Activated CD4-positive, alpha-beta T cell treated with anti-CD3 and anti-CD28 coated beads, Interleukin-2, amount 50 U/mL, for 1 hour (primary cell): ENCODE measurements at regions not wholly inside any gene's neighbourhood (a gene's known extent, or its start where the extent isn't known, plus 50 kb on each side); places are given as distances from the start of the nearest gene placed in this dataset.

Experiments used
- DNase-seq: peaks from one replicate; pipeline ENCODE4 v3.0.0-alpha.2; 2020

DNA sequence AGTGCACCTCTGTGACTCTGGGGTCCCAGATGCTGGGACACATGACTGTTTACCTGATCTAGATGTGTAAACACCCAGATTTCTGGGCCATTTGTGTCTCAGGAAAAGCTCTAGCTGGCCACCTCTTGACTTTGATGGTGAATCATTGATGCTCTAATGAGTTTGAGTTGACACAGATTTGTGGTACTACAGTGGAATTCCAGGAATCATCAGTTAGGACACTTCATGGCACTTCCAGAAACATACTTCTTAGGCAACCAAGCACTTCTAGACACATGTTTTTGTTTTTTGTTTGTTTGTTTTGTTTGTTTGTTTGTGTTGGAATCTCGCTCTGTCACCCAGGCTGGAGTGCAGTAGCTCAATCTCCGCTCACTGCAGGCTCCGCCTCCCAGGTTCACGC, 302.2 kb upstream of the ZMIZ1 start:
- DNase-seq: no peak

DNA sequence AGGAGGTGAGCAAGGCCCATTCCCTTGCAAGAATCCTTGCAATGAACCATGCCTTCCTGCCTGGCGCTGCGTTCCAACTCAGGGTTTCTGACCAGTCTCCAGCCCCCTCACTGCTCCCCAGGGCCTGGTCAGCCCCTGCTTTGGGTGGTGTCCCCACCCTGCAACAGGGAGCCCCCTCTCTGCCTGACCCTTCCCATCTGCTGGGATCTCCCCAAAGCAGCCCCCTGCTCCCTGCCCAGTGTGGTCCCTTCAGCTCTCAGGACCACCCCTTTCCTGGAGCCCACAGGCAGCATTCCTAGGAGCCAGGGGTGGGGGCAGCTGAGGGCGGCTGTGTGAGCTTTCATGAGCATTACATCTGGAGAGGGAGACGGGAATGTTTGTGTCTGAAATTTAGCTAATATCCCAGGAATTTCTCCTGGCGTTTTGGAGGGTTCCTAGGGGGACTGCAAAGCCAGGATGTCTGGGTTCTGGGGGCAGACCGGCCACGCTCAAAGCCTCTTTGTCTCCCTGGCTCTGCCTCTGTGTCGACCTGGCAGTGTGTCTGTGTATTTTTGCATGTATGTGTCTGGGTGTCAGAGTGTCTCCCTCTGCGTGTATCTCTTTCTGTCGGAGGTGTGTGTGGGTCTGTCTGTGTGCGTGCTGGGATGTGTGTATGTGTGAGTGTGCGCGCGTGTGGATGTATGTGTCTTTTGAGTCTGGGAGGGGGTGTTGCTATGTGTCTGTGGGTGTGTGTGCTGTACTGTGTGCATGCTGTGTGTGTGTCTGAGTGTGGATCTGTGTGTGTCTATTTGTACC, 300.5 kb upstream of the ZMIZ1 start:
- DNase-seq: no peak

DNA sequence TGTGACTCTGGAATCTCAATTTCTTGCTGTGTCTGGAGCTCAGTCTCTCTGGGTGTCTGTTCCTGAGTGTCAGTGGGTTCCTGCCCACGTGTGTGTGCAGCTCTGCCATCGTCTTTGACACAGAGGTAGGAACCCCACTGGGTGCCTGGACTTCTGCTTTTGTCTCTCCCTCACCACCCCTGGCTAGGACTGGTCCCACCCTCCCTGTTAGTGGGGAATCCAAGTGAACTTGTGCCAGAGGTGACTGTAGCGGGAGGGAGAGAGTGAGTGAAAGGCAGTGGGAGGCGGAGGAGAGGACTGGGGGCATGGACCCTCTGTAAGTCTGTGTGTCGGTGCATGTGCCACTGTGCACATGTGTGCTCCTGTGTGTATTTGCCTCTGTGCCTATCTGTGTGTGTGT, 299.9 kb upstream of the ZMIZ1 start:
- no peak for DNase-seq

DNA sequence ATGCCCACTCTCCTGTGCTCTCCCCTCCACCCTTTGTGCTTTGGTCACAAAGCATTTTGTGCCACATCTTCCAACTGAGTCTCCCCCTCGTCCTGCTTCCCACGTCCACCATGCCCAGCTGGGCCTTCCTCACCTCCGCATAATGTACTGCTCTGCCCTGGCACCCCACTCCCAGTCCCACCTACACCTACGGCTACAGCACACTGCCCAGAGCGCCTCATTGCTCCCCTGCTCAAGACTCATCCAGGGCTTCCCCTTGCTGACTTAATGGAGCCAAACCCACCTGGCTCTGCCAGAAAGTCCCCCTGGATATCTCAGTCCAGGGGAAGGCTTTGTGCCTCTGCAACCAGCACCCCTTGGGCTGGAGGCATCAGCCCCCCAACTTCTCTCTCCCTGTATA, 299.2 kb upstream of the ZMIZ1 start:
- no peak for DNase-seq

DNA sequence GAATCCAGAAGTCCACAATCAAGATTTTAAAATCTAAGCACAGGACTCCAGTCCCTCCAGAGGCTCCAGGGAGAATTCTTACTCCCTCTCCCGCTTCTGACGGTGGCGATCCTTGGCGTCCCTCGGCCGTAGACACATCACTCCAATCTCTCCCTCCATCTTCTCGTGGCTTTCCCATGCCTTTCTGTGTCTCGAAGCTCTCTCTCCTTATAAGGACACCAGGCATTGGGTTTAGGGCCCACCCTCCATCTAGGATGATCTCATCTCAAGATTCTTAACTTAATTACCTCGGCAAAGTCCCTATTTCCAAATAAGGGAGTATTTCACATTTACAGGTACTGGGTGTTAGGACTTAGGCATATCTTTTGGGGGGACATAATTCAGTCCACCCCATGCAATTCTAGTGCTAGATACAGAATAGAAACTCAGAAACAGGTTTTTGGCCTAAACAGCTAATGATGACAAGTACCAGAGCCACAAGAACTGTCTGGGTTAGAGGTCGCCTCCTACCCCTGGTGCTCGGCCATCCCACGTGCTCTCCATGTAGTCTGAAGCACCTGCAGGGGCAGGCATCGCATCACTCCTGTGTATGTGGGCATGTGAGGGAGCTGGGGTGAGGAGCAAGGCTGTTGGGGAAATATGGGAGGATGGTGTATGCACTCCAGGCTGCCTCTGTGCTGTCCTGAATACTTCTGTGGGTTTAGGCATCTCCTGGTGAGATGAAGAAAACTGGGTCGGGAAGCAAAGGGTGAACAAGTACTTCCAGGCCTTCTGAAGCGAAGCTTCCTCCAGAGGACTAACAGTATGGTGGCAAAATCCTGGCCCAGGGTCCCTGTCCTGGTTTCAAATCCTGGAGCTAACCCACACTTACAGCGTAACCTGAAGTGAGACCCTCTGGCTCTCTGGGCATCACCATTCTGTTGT, 298.3 kb upstream of the ZMIZ1 start:
- DNase-seq: no peak

DNA sequence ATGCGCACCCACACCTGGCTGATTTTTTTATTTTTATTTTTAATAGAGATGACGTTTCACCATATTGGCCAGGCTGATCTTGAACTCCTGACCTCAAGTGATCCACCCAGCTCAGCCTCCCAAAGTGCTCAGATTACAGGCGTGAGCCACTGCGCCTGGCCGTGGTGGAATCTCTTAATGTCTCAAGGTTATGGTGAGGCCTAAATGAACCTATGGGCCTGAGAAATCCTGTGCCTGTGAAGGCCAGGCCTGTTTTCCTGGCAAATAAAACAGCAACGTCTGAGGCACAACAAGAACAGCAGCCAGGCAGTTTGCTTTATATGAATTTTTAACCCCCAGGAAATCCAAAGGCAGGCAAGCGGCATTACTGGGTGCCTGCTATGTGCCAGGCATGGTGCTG, 297.5 kb upstream of the ZMIZ1 start:
- DNase-seq: no peak

DNA sequence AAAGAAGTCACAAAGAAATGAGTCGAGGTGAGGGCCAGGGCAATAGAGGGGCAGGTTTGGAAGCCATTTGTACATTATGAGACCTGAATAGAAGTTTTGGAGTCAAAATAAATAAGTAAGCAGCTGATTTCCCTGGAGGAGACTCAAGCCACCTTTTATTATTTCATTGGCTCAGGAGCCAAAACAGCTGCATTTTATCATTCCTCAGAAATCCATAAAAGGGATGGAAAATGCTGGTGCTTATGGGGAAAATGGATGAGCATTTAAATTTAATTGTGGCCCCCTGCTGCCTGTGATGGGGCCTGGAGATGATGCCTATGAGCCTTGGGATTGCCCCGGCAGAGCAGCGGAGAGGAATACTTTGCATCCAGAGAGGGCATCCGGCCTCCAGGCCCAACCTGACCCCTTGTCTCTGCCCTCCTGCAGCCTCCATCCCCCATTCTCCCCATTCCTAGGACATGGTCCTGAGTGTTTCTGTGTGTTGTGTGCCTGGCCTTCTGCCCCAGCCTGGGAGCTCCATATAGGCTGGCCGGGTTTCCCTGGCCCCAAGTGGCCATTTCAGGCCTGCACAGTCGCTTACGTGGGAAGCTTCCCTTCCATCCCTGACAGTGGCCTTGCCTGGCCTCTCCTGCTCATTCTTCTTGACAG, 296.8 kb upstream of the ZMIZ1 start:
- DNase-seq: no peak

DNA sequence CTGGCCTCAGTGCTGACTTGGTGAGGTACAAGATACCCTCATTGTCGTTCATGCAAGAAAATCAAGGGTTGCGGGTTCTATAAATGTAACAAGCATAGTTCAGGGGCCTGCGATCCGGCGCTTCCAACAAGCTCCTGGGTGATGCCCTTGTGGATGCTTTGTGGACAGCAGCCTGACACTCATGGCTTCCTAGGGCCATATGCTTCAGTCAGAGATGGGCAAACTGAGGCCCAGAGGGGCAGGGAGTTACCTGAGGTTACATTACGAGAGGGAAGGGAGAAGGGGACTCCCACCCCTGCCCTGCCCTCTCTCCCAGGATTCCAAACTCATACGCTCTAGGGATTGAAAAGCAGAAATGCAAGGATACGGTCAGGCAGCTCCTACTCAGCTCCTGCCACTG, 296.3 kb upstream of the ZMIZ1 start:
- DNase-seq: no peak

DNA sequence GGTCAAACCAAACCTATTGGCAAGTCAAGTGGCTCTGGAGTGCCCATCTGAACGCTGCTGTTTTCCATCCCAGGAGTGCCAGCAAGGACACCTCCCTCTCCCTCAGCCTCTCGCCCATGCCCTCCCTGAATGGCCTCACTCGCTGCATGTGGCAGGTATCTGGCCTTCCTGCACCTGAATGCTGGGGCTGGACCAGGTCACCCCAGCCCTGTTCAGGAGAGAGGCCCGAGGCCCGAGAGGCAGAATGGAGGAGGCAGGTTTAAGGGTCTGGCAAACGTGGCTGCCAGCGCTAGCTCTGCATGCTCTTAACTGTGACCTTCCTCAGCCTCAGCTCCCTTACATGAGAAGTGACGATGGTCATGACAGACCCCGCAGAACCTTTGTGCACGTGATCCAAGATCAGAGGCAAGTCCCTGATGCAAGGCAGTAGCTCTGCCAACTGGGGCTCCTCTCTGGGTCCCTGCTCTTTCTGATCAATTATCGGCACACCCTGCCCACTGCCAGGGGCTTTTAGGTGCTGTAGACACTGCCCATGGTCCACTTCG, 295.7 kb upstream of the ZMIZ1 start:
- DNase-seq: no peak

DNA sequence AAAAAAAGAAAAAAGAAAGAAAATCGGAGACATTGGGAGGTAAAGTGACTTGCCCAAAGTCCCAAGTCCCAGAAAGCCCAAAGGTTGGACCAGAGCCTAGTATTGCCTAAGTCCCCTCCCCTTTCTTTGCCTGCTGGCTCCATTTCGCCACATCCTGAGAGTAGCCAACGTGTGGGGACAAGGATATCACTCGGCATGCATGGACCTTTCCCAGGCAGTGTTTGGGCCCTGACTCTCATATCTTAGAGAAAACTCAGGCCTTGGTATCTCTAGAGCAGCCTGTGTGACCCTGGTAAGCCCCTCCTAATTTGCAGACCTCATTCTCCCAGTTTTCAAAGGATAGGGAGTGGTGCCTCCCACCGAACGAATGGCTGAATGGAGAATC, 294.2 kb upstream of the ZMIZ1 start:
- DNase-seq: no peak

DNA sequence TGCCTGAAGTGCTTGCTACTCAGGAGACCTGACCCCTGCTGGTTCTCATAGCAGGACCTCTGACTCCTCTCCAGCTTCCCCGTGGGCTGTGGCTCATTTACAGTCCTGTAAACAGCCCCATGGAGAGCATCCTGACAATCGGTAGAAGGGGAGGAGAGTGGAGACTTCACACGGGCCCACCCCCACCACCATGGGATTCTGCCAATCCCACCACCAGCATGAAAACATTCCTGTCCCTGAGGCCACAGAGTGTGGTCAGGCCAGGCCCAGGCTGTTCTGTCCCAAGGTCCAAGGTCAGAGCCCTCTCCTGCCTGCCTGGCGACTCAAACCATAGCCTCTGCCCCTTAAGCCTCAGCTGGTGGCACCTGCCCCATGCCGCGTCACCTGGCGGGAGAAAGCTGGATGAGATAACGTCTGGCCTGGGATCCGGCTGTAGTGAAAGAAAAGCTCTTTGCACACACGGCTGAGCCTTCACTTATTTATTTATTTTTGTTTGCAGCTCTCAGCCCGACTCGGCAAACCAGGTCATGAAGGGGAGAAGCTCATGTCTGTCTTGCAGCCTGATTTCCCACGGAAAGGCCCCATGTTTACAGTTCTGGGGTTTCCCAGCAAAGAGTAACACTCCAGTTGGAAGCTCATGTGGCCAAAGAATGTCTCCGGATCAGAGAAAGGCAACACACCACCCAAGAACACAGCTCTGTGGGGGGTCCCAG, 293.6 kb upstream of the ZMIZ1 start:
- DNase-seq: no peak

DNA sequence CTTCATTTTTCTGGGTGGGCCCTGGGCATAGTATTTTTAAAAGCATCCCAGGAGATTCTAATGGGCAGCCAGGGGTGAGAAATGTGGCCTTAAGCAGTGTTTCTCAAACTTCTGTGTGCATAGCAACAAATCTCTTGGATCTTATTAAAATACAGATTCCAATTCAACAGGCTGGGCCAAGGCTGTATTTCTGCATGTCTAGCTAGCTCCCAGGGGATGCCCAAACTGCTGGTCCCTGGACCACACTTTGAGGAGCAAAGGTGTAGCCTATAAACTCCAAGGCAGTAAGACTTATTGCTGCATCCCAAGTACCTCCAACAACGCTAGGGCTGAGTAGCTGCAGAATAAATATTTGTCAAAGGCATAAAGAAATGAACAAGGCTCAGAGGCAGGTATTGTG, 292.9 kb upstream of the ZMIZ1 start:
- DNase-seq: no peak

DNA sequence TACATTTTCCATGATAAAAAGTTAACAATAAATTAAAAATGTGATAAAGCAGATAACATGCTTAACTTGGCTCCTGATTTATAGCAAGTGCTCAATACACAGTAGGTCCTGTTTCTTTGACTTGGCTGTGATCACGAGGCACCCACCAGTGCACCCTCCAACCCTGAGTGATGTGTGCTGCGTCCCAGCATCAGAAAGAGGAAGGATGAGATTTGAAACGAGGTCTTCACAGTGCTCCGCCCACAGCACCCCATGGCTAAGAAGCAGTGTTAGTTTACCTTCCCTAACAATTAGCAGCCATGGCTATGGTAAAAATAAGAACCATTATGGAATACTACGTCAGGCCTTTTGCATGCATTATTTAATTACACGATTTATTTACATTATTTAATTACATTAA, 292.0 kb upstream of the ZMIZ1 start:
- DNase-seq: no peak

DNA sequence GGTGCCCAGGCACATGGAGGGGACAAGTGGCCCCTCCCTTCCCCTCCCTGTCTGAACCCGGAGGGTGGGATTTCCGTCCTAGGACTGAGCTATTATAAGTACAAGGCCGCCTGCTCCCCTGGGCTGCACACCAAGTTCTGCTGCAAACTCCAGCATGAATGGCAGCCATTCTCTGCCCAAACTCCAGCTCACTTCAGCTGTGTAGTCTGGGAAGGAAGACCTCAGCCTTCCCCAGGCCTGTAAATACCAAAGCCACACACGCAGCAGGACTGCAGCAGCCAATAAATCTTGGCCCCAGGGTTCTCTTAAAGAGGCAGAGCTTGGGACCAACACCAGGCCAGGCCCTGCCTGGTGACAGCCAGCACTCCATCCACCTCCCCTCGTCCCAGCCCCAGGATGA, 291.3 kb upstream of the ZMIZ1 start:
- DNase-seq: no peak

DNA sequence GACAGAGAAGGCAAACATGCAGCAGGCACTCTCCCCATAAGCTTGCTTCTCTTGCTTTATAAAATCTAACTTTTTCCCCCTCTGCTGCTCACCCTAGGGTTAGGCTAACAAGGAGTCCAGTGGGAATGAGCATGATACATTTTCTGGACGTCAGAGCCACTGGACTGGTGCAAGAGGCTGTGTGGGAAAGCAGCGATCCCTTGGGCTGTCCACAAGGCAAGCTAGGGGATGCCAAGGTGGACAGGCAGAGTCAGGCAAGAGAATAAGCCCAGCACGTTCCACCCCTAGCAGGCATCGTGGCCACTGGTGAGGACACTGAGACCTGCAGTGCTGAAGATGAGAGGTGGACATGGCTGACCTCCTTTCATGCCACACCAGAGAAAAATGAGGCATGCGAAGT, 290.9 kb upstream of the ZMIZ1 start:
- DNase-seq: no peak

DNA sequence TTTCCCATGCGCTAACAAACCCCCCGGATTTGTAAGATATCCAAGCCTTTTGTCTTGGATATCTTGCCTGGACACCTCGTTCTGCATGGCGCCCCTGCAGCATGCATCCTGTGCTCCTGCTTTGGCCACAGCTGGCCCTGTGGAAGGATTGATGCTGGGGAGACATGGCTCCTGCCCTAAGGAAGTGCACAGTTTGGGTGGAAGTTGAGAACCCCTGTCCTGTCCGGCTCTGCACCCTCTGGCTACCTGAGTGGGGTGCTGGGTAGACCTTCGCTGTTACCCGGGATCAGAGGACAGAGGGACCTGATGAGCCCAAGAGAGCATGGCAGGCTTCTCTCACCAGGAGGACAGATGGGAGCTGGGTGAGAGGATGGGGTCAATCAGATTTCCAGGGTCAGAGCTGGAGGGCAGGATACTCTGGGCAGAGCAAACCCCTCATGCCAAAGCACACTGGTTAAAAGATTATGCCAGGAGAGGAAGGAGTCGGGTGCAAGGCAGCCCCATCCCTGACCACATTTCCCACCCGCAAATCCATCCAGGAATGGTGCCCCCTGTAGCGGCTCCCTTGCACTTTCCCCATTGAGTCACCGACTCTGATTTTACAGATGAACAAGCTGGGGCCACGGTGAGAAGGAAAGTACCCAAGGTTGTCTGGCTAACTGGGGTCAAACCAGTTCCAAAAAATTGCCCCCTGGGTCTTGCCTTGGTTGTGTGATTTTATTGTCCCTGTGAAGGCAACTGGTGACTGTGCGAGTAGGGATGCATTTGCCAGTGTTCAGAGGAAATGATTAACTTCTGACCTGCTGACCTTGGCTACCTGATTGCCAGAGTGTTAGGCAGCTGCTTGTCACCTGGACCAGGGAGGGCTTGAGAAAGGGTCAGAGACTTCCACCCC, 290.1 kb upstream of the ZMIZ1 start:
- DNase-seq: no peak

DNA sequence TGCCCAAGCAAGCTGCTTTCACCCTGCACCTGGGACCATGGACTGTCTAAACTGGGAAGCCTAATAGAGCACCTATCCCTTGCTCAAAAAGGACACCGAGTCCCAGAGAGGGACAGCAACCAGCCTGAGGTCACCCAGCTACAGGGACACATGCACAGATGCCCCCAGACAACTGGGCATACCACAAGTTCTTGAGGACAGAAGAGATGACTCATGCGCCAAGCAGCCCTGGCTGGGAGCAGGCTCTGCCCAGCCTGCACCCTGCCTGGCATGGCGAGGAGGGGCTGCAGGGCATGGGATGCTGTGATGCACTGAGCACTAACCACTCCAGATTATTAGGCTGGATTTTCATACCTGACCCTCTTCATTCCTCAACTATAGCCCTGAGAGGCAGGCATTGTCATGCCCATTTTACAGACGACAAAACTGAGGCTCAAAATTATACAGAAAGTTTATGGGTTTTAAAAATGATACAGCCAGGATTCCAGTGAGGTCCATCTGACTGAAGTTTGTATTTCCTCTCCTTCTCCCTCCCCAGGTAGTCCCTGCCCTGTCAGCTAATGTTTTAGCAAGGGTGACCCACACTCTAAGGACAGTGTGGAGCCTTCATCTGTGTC, 289.3 kb upstream of the ZMIZ1 start:
- no peak for DNase-seq

DNA sequence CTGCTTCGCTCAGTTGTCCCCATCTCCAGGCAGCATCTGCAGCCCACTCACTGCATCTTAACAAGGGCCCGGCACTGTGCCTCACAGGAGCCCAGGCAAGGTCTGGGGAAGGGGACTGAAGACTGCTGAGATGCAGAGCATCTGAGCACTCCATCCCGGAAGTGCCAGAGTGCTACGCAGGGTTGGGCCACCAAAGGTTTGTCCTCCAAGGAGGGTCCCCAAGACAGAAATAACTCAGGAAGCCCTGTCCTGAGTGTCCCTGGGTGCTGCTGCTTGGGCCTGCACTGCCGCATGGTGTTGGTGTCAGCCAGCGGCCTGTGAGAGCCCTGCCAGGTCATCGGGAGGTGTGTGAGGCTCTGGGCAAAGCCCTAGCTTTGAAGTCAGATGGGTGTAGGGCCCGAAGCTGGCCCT, 288.2 kb upstream of the ZMIZ1 start:
- DNase-seq: no peak

DNA sequence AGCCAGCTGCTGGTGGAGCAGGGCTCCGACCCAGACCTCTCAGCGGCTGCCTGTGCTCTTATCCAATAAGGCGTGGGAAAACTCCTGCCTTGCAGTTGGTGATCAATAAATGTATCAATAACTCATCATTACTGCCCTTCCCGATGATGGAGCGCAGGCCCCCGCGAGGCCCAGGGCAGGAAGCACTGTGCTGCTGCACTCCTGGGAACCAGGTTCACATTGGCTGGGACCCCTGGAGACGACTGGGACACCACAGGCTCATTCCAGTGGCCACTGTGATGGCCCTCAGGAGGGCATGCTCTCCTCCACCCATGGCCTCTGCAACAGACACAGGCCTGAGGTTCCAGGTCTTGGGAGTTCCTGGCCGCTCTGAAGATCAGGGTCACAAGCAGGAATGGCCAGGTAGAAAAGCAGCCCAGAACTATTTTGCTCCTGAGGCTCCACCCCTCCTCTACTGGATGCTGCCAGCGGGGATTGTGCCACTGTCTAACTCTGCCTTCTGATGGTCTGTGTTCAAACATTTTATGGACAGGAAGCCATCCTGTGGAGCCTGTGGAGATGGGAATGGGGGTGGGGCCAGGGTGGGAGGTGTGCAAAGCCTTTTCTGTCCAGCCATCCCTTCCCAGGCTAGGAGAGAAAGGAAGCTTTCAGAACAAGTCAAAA, 287.4 kb upstream of the ZMIZ1 start:
- no peak for DNase-seq

DNA sequence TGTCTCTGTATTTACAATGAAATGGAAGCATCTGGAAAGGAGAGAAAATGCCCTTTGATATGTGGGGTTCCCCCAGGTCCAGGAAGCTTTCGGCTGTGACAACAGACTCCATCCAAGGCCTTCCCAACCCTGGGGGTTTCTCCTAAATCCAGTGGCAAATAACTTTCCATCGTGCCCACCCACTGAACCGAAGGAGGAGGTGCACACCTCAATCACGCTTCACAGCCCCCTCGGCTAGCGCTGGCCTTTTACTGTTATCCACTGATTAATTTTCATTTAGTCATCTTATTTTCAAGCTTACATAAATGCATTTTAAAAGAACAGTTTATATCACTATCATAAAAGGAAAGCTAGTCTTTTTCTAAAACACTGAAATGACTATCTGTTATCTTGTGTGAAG, 286.8 kb upstream of the ZMIZ1 start:
- no peak for DNase-seq

DNA sequence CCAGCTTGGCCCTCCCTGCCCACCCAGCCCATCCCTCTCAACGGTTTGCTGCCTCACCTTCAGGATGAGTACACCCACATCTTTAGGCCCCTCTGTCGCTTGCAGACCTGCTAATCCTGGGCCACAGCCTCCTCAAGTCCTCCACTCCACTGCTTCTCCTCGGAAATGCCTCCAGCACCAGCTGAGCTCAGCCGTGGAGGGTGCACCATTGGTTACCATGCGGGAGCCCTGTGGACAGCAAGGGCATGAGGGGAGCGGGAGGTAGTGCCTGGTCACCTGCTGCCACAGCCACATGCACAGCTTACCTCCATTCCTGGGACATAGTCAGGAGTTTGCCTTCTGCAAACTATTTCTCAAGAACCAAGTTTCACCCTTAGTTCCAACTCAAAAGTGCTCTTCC, 286.3 kb upstream of the ZMIZ1 start:
- DNase-seq: no peak
